OCI-LY7 (cell line): ENCODE measurements at regions not wholly inside any gene's neighbourhood (a gene's known extent, or its start where the extent isn't known, plus 50 kb on each side); places are given as distances from the start of the nearest gene placed in this dataset.

Experiments used
- BruUV-seq: library from RNA; stranded (reverse); fragments of 400-500 nt; replicated peaks from 2 replicates; lab custom pipeline; 2021; lab: Mats Ljungman, UMichigan
- CTCF ChIA-PET: fragments of 300-600 bp; sonication (Branson Sonifier 250); formaldehyde crosslinking; loops from one replicate; lab custom pipeline; 2022; ENCODE audit warnings: antibody characterized with exemption; ENCODE audit not compliant: unreplicated experiment; lab: Charles Lee
- POLR2A ChIA-PET: fragments of 300-600 bp; sonication (Branson Sonifier 250); formaldehyde crosslinking; loops from one replicate; lab custom pipeline; 2022; ENCODE audit warnings: antibody characterized with exemption; lab: Charles Lee
- DNase-seq: peaks from one replicate; pipeline ENCODE4 v3.0.0-alpha.2; 2015; ENCODE audit warnings: low spot score
- H2AFZ ChIP-seq: fragments of 200-600 bp; sonication (generic), shearing (Covaris generic); 2 replicates; pipeline ENCODE4 v1.6.1; 2014; ENCODE audit warnings: mild to moderate bottlenecking, antibody characterized with exemption, low read length, moderate library complexity
- H3K27ac ChIP-seq: fragments of 200-600 bp; sonication (generic); 2 replicates; pipeline ENCODE4 v1.5.1; 2014; ENCODE audit warnings: mixed run types, low read depth, mild to moderate bottlenecking, moderate library complexity, low read length, inconsistent platforms; ENCODE audit not compliant: poor library complexity, severe bottlenecking
- H3K36me3 ChIP-seq: fragments of 200-600 bp; sonication (generic); 2 replicates; pipeline ENCODE4 v1.6.1; 2014; ENCODE audit warnings: mild to moderate bottlenecking, antibody characterized with exemption, low read length, moderate library complexity, mixed read lengths; ENCODE audit not compliant: insufficient read depth
- H3K4me1 ChIP-seq: fragments of 200-600 bp; sonication (generic); 2 replicates; pipeline ENCODE4 v1.5.1; 2014; ENCODE audit warnings: mild to moderate bottlenecking, low read length; ENCODE audit not compliant: insufficient read depth, poor library complexity, severe bottlenecking
- H3K4me2 ChIP-seq: fragments of 200-600 bp; sonication (generic); 2 replicates; pipeline ENCODE4 v1.6.1; 2014; ENCODE audit warnings: mild to moderate bottlenecking, low read length
- H3K4me3 ChIP-seq: fragments of 200-600 bp; sonication (generic); 2 replicates; pipeline ENCODE4 v1.5.1; 2014; ENCODE audit warnings: mild to moderate bottlenecking, low read depth, low read length; ENCODE audit not compliant: poor library complexity, severe bottlenecking
- H3K79me2 ChIP-seq: fragments of 200-600 bp; sonication (generic); 2 replicates; pipeline ENCODE4 v1.6.1; 2016; ENCODE audit warnings: low read depth, mild to moderate bottlenecking, low read length, moderate library complexity, mixed read lengths; ENCODE audit not compliant: insufficient read depth
- H3K9me2 ChIP-seq: fragments of 200-600 bp; sonication (generic); 2 replicates; pipeline ENCODE4 v1.6.1; 2016; ENCODE audit warnings: mild to moderate bottlenecking, low read length, mixed read lengths; ENCODE audit not compliant: insufficient read depth
- H3K9me3 ChIP-seq: fragments of 200-600 bp; sonication (generic); 2 replicates; pipeline ENCODE4 v1.6.1; 2014; ENCODE audit warnings: mild to moderate bottlenecking, mixed run types, low read length, mixed read lengths
- H4K20me1 ChIP-seq: fragments of 200-600 bp; sonication (generic); 2 replicates; pipeline ENCODE4 v1.6.1; 2014; ENCODE audit warnings: mild to moderate bottlenecking, antibody characterized with exemption, low read length, moderate library complexity, mixed read lengths; ENCODE audit not compliant: insufficient read depth
- CTCF ChIP-seq: fragments of 200-600 bp; sonication (generic); conservative IDR thresholded peaks from 2 replicates; pipeline ENCODE4 v1.5.1; 2014; ENCODE audit warnings: mild to moderate bottlenecking, antibody characterized with exemption, low read length, moderate library complexity, mixed read lengths
- EZH2phosphoT487 ChIP-seq: fragments of 200-600 bp; sonication (generic); IDR thresholded peaks from 2 replicates; pipeline ENCODE4 v1.6.1; 2018; ENCODE audit warnings: low read depth, borderline replicate concordance, mild to moderate bottlenecking, mixed run types, antibody characterized with exemption, low read length, moderate library complexity, mixed read lengths
- intact Hi-C: fragments of 100-400 bp; cut with micrococcal nuclease; formaldehyde crosslinking; loops from one replicate; pipeline ENCODE4 v1.10.0; 2022; ENCODE audit not compliant: unreplicated experiment

DNA sequence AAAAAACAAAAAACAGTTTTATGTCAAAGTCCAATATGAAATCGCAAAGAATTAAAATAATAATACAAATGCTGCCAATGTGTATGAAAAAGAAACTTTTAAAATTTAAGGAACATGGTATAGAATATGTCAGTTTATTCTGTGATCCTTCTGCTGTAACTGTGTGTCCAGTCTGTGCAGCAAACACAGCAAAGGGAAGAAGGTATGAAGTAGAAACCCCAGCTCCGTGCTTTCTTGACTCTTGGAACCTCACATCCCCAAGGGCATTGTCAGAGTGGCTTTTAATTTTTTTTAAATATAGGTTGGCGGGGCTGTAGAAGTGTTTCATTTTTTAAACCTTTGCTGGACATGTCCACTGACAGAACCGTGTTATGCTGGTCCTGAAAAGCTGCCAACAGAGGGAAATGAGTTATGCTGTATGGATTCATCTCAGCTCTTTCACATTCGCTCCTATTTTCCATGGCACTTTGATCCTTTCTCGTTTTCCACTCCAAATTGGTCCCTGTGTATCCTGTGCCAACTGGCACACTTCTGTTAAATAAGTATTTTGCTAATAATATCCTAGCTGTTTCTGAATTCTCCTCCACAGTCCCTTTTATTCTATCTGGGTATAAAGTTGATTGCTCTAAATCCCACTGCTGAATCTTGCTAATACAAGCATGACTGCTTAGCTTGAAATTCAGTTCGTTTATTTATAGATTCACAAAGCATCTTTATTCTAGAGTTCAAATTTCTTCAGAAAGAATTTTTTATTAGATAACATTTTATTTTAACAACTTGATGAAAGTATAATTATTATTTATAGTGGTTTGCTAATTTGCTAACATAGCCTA, 127.0 kb upstream of the DDIT4L start:
- H3K4me2 ChIP-seq: no peak overlapping the region
- H3K9me3 ChIP-seq: no peaks in the 10 kb centered on the region
- DNase-seq: no peak
- no peaks in the 10 kb centered on the region for H4K20me1 ChIP-seq
- BruUV-seq: no TSS peak
- H3K36me3 ChIP-seq: no peaks in the 10 kb centered on the region
- H3K9me2 ChIP-seq: no peaks in the 10 kb centered on the region
- no peaks in the 10 kb centered on the region for H3K4me1 ChIP-seq
- no peak overlapping the region for H3K27ac ChIP-seq
- no peak for TF ChIP-seq EZH2phosphoT487
- no peak for TF ChIP-seq CTCF
- H3K79me2 ChIP-seq: no peaks in the 10 kb centered on the region
- H3K4me3 ChIP-seq: no peak overlapping the region
- no peak overlapping the region for H2AFZ ChIP-seq
- ChIA-PET POLR2A (interaction anchor here (1.0 to 1.6 kb wide), 2 partner anchors 10 to 289 kb away, joined by 3 read pairs; no protein-coding TSS in a partner anchor), CTCF (no interaction called here)
- intact Hi-C loops: no loop called here

DNA sequence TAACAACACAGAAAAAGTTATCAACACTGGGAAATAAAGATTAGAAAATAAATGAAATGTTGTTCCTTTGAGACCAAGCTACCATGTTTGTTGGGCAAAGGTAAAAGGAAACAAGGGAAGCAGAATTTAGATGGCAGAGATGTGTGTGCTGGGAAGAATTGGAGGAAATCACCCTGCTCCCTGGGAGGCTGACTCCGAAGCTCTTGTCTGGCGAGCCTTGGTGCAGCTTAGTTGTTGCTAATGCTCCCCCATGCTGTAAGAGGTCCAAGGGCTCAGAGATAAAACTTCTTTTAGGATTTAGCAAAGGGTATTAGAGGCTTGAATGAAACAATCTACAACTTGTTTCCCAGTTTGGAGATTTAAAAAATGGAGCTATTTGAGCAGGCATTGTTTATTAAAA, 123.8 kb upstream of the DDIT4L start:
- POLR2A ChIA-PET: interaction anchor here (0.6 to 1.3 kb wide), 3 partner anchors 13 to 824 kb away, joined by 3 to 5 read pairs (median 3); no protein-coding TSS in a partner anchor
- H2AFZ ChIP-seq: no peak overlapping the region
- H3K4me1 ChIP-seq: no peaks in the 10 kb centered on the region
- H3K4me2 ChIP-seq: no peak overlapping the region
- CTCF ChIA-PET: no interaction called here
- no peak overlapping the region for H3K4me3 ChIP-seq
- TF ChIP-seq CTCF (no peak), EZH2phosphoT487 (no peak)
- BruUV-seq: no TSS peak
- DNase-seq: no peak
- H3K36me3 ChIP-seq: no peaks in the 10 kb centered on the region
- no peaks in the 10 kb centered on the region for H3K9me2 ChIP-seq
- H3K79me2 ChIP-seq: no peaks in the 10 kb centered on the region
- intact Hi-C loops: no loop called here
- H3K27ac ChIP-seq: no peak overlapping the region
- H4K20me1 ChIP-seq: no peaks in the 10 kb centered on the region
- no peaks in the 10 kb centered on the region for H3K9me3 ChIP-seq
